ENCODE measurements at regions not wholly inside any gene's neighbourhood (a gene's known extent, or its start where the extent isn't known, plus 50 kb on each side); places are given as distances from the start of the nearest gene placed in this dataset.

DNA sequence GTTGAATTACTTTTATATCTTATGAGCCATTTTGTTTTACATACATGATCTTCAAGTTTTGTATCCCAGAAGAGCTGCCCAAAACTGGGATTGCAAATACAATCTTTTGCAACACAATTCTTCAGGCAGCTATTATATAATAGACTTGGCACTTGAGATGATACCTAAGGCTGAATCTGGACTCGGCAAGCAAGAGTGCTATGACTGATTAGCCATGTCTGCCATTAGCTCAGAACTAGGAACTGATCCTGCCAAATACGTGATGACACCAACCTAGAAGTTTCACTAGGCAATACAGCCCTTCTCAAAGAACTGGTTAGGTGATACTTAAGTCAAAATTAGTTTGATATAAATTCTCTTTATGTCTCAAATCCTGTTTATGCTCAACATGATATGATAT lies 619.6 kb downstream of the CPS1 start:
- Mint-ChIP-seq H3K4me3 (no peak overlapping the region), H3K9me3 (no peaks in the 10 kb centered on the region), H3K36me3 (ENCODE audit: low read depth) (no peaks in the 10 kb centered on the region), H3K27ac (no peak overlapping the region), H3K27me3 (ENCODE audit: low read depth) (no peaks in the 10 kb centered on the region), H3K4me1 (no peaks in the 10 kb centered on the region)
- TF ChIP-seq CTCF (IDR thresholded peaks at IDR 0.05; ENCODE audit: unreplicated experiment in 3 of 3) = no peak

DNA sequence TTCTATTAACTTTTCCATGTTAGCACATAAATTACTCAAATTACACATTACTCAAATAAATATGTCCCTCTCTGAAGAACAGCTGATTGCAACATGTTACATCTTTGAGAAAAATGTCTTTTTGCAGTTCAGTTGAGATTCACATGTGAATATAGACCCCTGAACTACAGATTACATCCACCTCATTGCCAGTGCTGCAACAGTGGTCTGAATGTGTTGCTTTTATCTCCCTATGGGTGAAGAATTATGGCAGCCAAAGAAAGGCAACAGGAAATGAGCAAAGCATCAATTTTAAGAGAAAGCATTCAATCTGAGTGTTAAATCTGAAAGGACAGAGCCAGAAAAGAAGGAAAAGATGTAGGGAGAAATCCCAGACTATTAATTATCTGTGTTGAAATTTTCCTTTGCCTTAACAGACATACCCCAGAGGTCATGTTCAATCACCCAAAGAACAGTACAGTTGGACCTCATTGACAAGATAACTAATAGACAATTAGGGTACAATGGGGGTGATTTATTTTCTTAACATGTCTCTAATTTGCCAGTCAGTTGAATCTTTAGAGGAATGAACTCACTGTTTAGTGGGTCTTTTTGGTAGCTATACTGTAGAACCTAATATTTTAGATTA lies 620.2 kb downstream of the CPS1 start:
- no peaks in the 10 kb centered on the region for H3K27me3 Mint-ChIP-seq (ENCODE audit: low read depth)
- no peak for TF ChIP-seq CTCF (IDR thresholded peaks at IDR 0.05; ENCODE audit: unreplicated experiment in 3 of 3)
- H3K4me3 Mint-ChIP-seq = no peak overlapping the region
- H3K4me1 Mint-ChIP-seq = no peaks in the 10 kb centered on the region
- H3K36me3 Mint-ChIP-seq (ENCODE audit: low read depth) = no peaks in the 10 kb centered on the region
- no peaks in the 10 kb centered on the region for H3K9me3 Mint-ChIP-seq
- H3K27ac Mint-ChIP-seq = no peak overlapping the region

- H3K9me3 Mint-ChIP-seq = no peaks in the 10 kb centered on the region
- no peaks in the 10 kb centered on the region for H3K36me3 Mint-ChIP-seq (ENCODE audit: low read depth)
- H3K4me3 Mint-ChIP-seq = no peak overlapping the region
- no peak for TF ChIP-seq CTCF (IDR thresholded peaks at IDR 0.05; ENCODE audit: unreplicated experiment in 3 of 3)
- H3K27me3 Mint-ChIP-seq (ENCODE audit: low read depth) = no peaks in the 10 kb centered on the region
- no peaks in the 10 kb centered on the region for H3K4me1 Mint-ChIP-seq
- peak overlapping the region in 1 of 3 experiments; percentile 59 for H3K27ac Mint-ChIP-seq
Measured at GRCh38 chr2:211181626-211182025, 625.2 kb downstream of the CPS1 start.

- Mint-ChIP-seq H3K9me3 (no peaks in the 10 kb centered on the region), H3K27ac (no peak overlapping the region), H3K4me3 (no peak overlapping the region), H3K27me3 (ENCODE audit: low read depth) (peaks cover 5% of the 10 kb centered on the region), H3K4me1 (no peaks in the 10 kb centered on the region), H3K36me3 (ENCODE audit: low read depth) (no peaks in the 10 kb centered on the region)
- TF ChIP-seq CTCF (IDR thresholded peaks at IDR 0.05; ENCODE audit: unreplicated experiment in 3 of 3) = no peak
Measured at GRCh38 chr2:211187602-211188001, 631.2 kb downstream of the CPS1 start.

DNA sequence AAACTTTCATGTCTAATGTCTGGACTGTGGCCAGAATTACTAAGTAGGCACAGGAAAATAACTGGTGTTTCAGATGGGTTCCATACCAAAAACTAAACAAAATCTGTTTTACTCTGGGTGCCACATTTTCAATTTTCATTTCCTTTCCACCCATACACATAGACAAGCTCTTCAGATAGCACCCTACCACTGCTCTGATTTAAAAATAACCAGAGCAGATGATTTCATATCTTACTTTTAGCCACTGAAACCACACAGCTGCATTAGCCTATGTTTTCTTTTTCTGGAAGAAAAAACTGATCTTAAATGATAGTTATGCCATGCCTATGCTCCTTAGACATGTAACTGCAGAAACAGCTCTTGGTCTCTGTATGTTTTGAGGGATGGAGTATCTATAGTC lies 647.6 kb downstream of the CPS1 start:
- Mint-ChIP-seq H3K4me1 (no peaks in the 10 kb centered on the region), H3K36me3 (ENCODE audit: low read depth) (no peaks in the 10 kb centered on the region), H3K27ac (no peak overlapping the region), H3K9me3 (no peaks in the 10 kb centered on the region), H3K27me3 (ENCODE audit: low read depth) (no peaks in the 10 kb centered on the region), H3K4me3 (no peak overlapping the region)
- no peak for TF ChIP-seq CTCF (IDR thresholded peaks at IDR 0.05; ENCODE audit: unreplicated experiment in 3 of 3)

- Mint-ChIP-seq H3K27ac (no peak overlapping the region), H3K9me3 (no peaks in the 10 kb centered on the region), H3K4me3 (no peak overlapping the region), H3K27me3 (ENCODE audit: low read depth) (no peaks in the 10 kb centered on the region), H3K36me3 (ENCODE audit: low read depth) (no peaks in the 10 kb centered on the region), H3K4me1 (no peaks in the 10 kb centered on the region)
- TF ChIP-seq CTCF (IDR thresholded peaks at IDR 0.05; ENCODE audit: unreplicated experiment in 3 of 3) = no peak
Measured at GRCh38 chr2:211204456-211204855, 648.1 kb downstream of the CPS1 start.
